ENCODE measurements at regions not wholly inside any gene's neighbourhood (a gene's known extent, or its start where the extent isn't known, plus 50 kb on each side); places are given as distances from the start of the nearest gene placed in this dataset.

DNA sequence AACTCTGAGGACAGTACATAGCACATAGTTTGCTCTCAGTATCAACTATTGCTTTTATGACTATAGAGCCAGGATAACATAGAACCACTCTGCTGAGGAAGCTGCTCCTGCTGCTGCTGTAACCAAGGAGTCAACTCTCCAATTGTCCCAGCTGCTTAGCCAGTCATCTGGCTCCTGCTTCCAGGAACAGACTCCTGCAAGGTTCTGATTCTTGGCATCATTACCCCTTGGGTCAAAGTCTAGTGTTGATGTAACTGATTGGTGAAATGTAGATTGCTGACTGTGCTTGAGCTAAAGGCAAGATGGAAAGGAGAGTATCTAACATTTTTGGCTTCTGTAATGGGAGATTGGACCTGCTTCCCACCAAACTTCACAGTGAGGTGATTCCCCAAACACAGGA, 261.9 kb upstream of the FSHR start:
- TF ChIP-seq TAF1 (IDR thresholded peaks at IDR 0.05; ENCODE audit: low read depth) (no peak), EGR1 (IDR thresholded peaks at IDR 0.05) (no peak), TEAD4 (IDR thresholded peaks at IDR 0.05) (no peak), TCF12 (IDR thresholded peaks at IDR 0.05; ENCODE audit: low read depth) (no peak), CREB1 (IDR thresholded peaks at IDR 0.05; ENCODE audit: low read depth) (no peak), YY1 (IDR thresholded peaks at IDR 0.05; ENCODE audit: low read depth) (no peak), REST (IDR thresholded peaks at IDR 0.05; ENCODE audit: low read depth) (no peak), NFIC (IDR thresholded peaks at IDR 0.05) (no peak), ZBTB7A (IDR thresholded peaks at IDR 0.05; ENCODE audit: low read depth) (no peak), MAX (IDR thresholded peaks at IDR 0.05) (no peak), EP300 (IDR thresholded peaks at IDR 0.05; ENCODE audit: borderline replicate concordance) (no peak), FOXM1 (IDR thresholded peaks at IDR 0.05; ENCODE audit: borderline replicate concordance, low read depth) (no peak), RAD21 (IDR thresholded peaks at IDR 0.05; ENCODE audit: low read depth) (no peak), USF1 (IDR thresholded peaks at IDR 0.05) (no peak), CEBPB (IDR thresholded peaks at IDR 0.05) (no peak)

DNA sequence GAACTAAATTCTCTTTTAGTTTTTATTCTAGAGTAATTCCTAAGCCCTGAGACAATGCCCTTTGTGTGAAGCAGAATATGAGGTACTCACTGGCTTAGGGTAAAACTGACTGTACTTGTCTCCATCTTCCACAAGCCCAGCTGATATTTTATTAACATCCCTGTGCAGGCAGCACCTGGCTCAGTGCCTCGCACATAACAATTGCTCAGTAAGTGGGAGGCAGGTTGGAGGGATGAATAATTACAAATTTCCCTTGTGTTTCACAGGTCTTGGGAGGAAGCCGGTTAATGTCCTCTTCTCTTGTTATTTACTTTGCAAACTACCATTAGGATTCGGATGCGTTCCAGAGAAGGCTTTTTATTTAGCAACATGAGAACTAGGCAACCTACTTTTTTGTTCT, 249.8 kb upstream of the FSHR start:
- TF ChIP-seq CREB1 (IDR thresholded peaks at IDR 0.05; ENCODE audit: low read depth) (no peak), RAD21 (IDR thresholded peaks at IDR 0.05; ENCODE audit: low read depth) (no peak), TEAD4 (IDR thresholded peaks at IDR 0.05) (no peak), EP300 (IDR thresholded peaks at IDR 0.05; ENCODE audit: borderline replicate concordance) (no peak), USF1 (IDR thresholded peaks at IDR 0.05) (no peak), ZBTB7A (IDR thresholded peaks at IDR 0.05; ENCODE audit: low read depth) (no peak), NFIC (IDR thresholded peaks at IDR 0.05) (no peak), TAF1 (IDR thresholded peaks at IDR 0.05; ENCODE audit: low read depth) (no peak), FOXM1 (IDR thresholded peaks at IDR 0.05; ENCODE audit: borderline replicate concordance, low read depth) (no peak), MAX (IDR thresholded peaks at IDR 0.05) (no peak), YY1 (IDR thresholded peaks at IDR 0.05; ENCODE audit: low read depth) (no peak), CEBPB (IDR thresholded peaks at IDR 0.05) (no peak)

DNA sequence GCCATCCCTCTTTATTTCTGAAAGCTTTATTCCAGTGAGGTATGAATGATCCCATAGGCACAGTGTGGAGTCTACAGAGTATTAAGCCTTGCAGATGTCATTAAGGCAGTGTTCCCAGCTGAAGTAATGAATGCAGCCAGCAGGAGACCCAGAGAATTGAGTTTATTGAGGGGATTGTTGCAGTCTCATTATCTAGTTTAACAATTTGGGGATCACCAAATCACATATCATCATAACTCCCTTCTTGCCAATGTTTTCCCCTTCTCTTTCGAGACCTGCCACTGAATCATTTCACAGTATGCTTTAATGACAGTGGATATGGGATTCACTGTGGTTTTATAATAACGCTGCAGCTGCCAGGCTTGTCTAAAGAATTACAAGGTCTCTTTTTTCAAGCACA, 249.3 kb upstream of the FSHR start:
- TF ChIP-seq EGR1 (IDR thresholded peaks at IDR 0.05) = no peak
- TF ChIP-seq RAD21 (IDR thresholded peaks at IDR 0.05; ENCODE audit: low read depth) = no peak
- no peak for TF ChIP-seq EP300 (IDR thresholded peaks at IDR 0.05; ENCODE audit: borderline replicate concordance)

DNA sequence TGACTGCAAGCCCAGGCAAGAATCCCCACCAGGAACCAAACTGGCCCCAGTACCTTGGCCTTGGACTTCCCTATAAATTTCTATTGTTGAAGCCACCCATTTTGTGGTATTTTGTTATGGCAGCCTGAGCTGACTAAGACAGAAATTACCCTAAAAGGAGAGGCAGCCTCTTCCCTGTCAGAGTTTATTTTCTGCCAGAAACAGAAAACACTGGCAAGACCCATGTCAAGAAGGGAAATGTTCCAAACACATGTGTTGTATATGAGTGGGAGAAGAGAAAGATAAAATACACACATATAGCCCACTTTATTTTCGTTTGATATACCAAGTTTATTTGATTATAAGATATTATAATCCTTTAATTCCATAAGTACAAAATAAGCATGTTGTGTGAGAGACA, 225.1 kb upstream of the FSHR start:
- no peak for TF ChIP-seq USF1 (IDR thresholded peaks at IDR 0.05)
- TF ChIP-seq EGR1 (IDR thresholded peaks at IDR 0.05) = no peak
- TF ChIP-seq CREB1 (IDR thresholded peaks at IDR 0.05; ENCODE audit: low read depth) = no peak
- TF ChIP-seq TCF12 (IDR thresholded peaks at IDR 0.05; ENCODE audit: low read depth) = no peak
- no peak for TF ChIP-seq RAD21 (IDR thresholded peaks at IDR 0.05; ENCODE audit: low read depth)
- no peak for TF ChIP-seq ZBTB7A (IDR thresholded peaks at IDR 0.05; ENCODE audit: low read depth)
- no peak for TF ChIP-seq CEBPB (IDR thresholded peaks at IDR 0.05)
- TF ChIP-seq YY1 (IDR thresholded peaks at IDR 0.05; ENCODE audit: low read depth) = no peak
- no peak for TF ChIP-seq NFIC (IDR thresholded peaks at IDR 0.05)
- TF ChIP-seq FOXM1 (IDR thresholded peaks at IDR 0.05; ENCODE audit: borderline replicate concordance, low read depth) = no peak
- no peak for TF ChIP-seq REST (IDR thresholded peaks at IDR 0.05; ENCODE audit: low read depth)
- no peak for TF ChIP-seq EP300 (IDR thresholded peaks at IDR 0.05; ENCODE audit: borderline replicate concordance)
- no peak for TF ChIP-seq TAF1 (IDR thresholded peaks at IDR 0.05; ENCODE audit: low read depth)
- TF ChIP-seq MAX (IDR thresholded peaks at IDR 0.05) = no peak

DNA sequence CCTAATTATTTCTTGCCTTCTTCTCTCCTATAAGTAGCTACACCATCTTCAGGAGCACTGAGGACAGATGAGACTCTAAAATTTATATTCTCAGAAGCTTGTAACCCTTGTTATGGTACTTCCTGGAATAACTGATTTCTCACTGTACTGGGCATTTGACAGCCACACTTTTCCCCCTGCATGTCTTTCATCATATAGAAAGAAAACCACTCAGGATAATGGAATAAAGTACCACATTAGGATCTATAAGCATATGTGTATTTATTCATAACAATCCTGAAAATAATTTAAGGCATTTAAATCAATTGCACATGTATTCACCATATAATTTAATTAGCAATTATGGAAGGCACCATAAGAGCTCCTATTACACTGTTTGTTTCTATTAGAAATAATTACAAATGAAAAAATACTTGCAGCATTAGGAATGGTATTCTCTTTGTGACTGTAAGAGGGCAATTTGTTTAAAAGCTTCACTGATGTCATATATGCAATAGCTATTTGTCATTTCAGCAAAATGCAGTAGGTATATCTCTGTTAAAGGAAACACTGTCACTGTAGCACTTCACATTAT, 216.9 kb upstream of the FSHR start:
- TF ChIP-seq EP300 (IDR thresholded peaks at IDR 0.05; ENCODE audit: borderline replicate concordance) (no peak), REST (IDR thresholded peaks at IDR 0.05; ENCODE audit: low read depth) (no peak), FOXM1 (IDR thresholded peaks at IDR 0.05; ENCODE audit: borderline replicate concordance, low read depth) (no peak), MAX (IDR thresholded peaks at IDR 0.05) (no peak), TEAD4 (IDR thresholded peaks at IDR 0.05) (no peak), EGR1 (IDR thresholded peaks at IDR 0.05) (no peak), CEBPB (IDR thresholded peaks at IDR 0.05) (no peak), USF1 (IDR thresholded peaks at IDR 0.05) (no peak), NFIC (IDR thresholded peaks at IDR 0.05) (no peak), YY1 (IDR thresholded peaks at IDR 0.05; ENCODE audit: low read depth) (no peak), TCF12 (IDR thresholded peaks at IDR 0.05; ENCODE audit: low read depth) (no peak), CREB1 (IDR thresholded peaks at IDR 0.05; ENCODE audit: low read depth) (no peak), RAD21 (IDR thresholded peaks at IDR 0.05; ENCODE audit: low read depth) (no peak), ZBTB7A (IDR thresholded peaks at IDR 0.05; ENCODE audit: low read depth) (no peak), TAF1 (IDR thresholded peaks at IDR 0.05; ENCODE audit: low read depth) (no peak)
